H1 (cell line): ENCODE measurements at regions not wholly inside any gene's neighbourhood (a gene's known extent, or its start where the extent isn't known, plus 50 kb on each side); places are given as distances from the start of the nearest gene placed in this dataset.

ENCODE experiments used
- CTCF ChIA-PET: fragments of 300-600 bp; sonication (Branson Sonifier 250); formaldehyde crosslinking; loops from one replicate; lab custom pipeline; 2021; ENCODE audit not compliant: partially characterized antibody; lab: Charles Lee
- POLR2A ChIA-PET: fragments of 300-600 bp; sonication (Branson Sonifier 250); formaldehyde crosslinking; loops from one replicate; lab custom pipeline; 2021; ENCODE audit warnings: inconsistent platforms; ENCODE audit not compliant: partially characterized antibody; lab: Charles Lee
- DNase-seq, 2 experiments: peaks; one replicate each; pipeline versions ENCODE4 v3.0.0 to v3.0.0-alpha.2; 2010 to 2022; ENCODE audit warnings: low spot score in 2 of 2, low read depth in 1 of 2, mixed read lengths in 1 of 2
- FAIRE-seq: peaks from 2 replicates; lab custom pipeline; 2011; peaks lifted over from hg19 to GRCh38; lab: Jason Lieb, UNC
- H2AFZ ChIP-seq: 2 replicates; pipeline ENCODE4 v1.8.1; 2012; ENCODE audit warnings: low read length, inconsistent platforms
- H2AK5ac ChIP-seq: 2 replicates; pipeline ENCODE4 v1.6.1; 2013; ENCODE audit warnings: low read depth, low read length
- H2BK120ac ChIP-seq: replicated peaks from 2 replicates; pipeline ENCODE3; 2013; ENCODE audit warnings: low read depth, low read length, inconsistent platforms
- H2BK12ac ChIP-seq: 2 replicates; pipeline ENCODE4 v1.6.1; 2013; ENCODE audit warnings: low read depth, low read length
- H2BK15ac ChIP-seq: 2 replicates; pipeline ENCODE4 v1.6.1; 2013; ENCODE audit warnings: low read length
- H2BK20ac ChIP-seq: 2 replicates; pipeline ENCODE4 v1.6.1; 2013; ENCODE audit warnings: low read length
- H2BK5ac ChIP-seq: 2 replicates; pipeline ENCODE4 v1.6.1; 2013; ENCODE audit warnings: low read depth, low read length
- H3K14ac ChIP-seq: 2 replicates; pipeline ENCODE4 v1.6.1; 2013; ENCODE audit warnings: inconsistent platforms; ENCODE audit not compliant: insufficient read length
- H3K18ac ChIP-seq: 2 replicates; pipeline ENCODE4 v1.6.1; 2013; ENCODE audit warnings: low read length; ENCODE audit errors: extremely low read depth
- H3K23ac ChIP-seq: 2 replicates; pipeline ENCODE4 v1.6.1; 2013; ENCODE audit warnings: inconsistent platforms; ENCODE audit not compliant: insufficient read length
- H3K23me2 ChIP-seq: 2 replicates; pipeline ENCODE4 v1.6.1; 2013; ENCODE audit warnings: low read depth, low read length
- H3K27ac ChIP-seq: 2 replicates; pipeline ENCODE4 v1.6.1; 2011; ENCODE audit warnings: low read depth, low read length, inconsistent platforms
- H3K27me3 ChIP-seq, 4 experiments: replicated peaks in 1 of 4; 1 replicate in 1 of 4; 2 replicates in 3 of 4; pipeline versions ENCODE4 v1.6.1 to v1.8.1; 2011 to 2013; ENCODE audit warnings: low read length in 3 of 4, mild to moderate bottlenecking in 3 of 4, inconsistent platforms in 2 of 4, mixed read lengths in 2 of 4, moderate library complexity in 1 of 4; ENCODE audit not compliant: control insufficient read depth in 3 of 4, insufficient read depth in 3 of 4; ENCODE audit errors: extremely low read depth in 1 of 4
- H3K36me3 ChIP-seq, 4 experiments: 2 replicates each; pipeline versions ENCODE4 v1.6.1 to v1.8.1; 2011 to 2013; ENCODE audit warnings: mild to moderate bottlenecking in 4 of 4, low read length in 3 of 4, moderate library complexity in 2 of 4, control low read depth in 1 of 4, inconsistent platforms in 1 of 4; ENCODE audit not compliant: insufficient read depth in 4 of 4, control insufficient read depth in 2 of 4
- H3K4ac ChIP-seq: replicated peaks from 2 replicates; pipeline ENCODE3; 2013; ENCODE audit warnings: low read length, low read depth, mixed read lengths, inconsistent platforms; ENCODE audit not compliant: insufficient read length
- H3K4me1 ChIP-seq, 4 experiments: replicated peaks in 1 of 4; 1 replicate in 1 of 4; 2 replicates in 3 of 4; pipeline versions ENCODE4 v1.6.1 to v1.8.1; 2011 to 2013; ENCODE audit warnings: low read length in 3 of 4, inconsistent platforms in 2 of 4, mixed read lengths in 1 of 4; ENCODE audit not compliant: insufficient read depth in 4 of 4, control insufficient read depth in 3 of 4
- H3K4me2 ChIP-seq, 2 experiments: 2 replicates each; pipeline versions ENCODE4 v1.6.1 to v1.8.1; 2011 to 2013; ENCODE audit warnings: low read depth in 2 of 2, low read length in 2 of 2, control low read depth in 1 of 2, inconsistent platforms in 1 of 2, mild to moderate bottlenecking in 1 of 2; ENCODE audit not compliant: insufficient read depth in 1 of 2
- H3K4me3 ChIP-seq, 4 experiments: fragments of 200-600, 300-600 bp in 1 of 4; sonication (generic), shearing (Covaris generic), sonication (Bioruptor Twin) in 1 of 4; 2 replicates each; pipeline versions ENCODE4 v1.5.1 to v1.8.1; 2011 to 2016; ENCODE audit warnings: low read length in 4 of 4, low read depth in 3 of 4, control low read depth in 2 of 4, inconsistent platforms in 2 of 4, mild to moderate bottlenecking in 2 of 4, mixed read lengths in 1 of 4, moderate library complexity in 1 of 4; ENCODE audit not compliant: insufficient read depth in 2 of 4; ENCODE audit errors: extremely low read depth in 1 of 4
- H3K56ac ChIP-seq: replicated peaks from 2 replicates; pipeline ENCODE3; 2013; ENCODE audit warnings: low read depth, mild to moderate bottlenecking, mixed read lengths, low read length, inconsistent platforms; ENCODE audit not compliant: insufficient read length
- H3K79me1 ChIP-seq: 2 replicates; pipeline ENCODE4 v1.6.1; 2013; ENCODE audit warnings: low read depth, low read length, control low read depth
- H3K79me2 ChIP-seq, 2 experiments: 2 replicates each; pipeline versions ENCODE4 v1.6.1 to v1.8.1; 2012 to 2013; ENCODE audit warnings: low read length in 2 of 2, mild to moderate bottlenecking in 2 of 2, inconsistent platforms in 1 of 2; ENCODE audit not compliant: insufficient read depth in 2 of 2, control insufficient read depth in 1 of 2
- H3K9ac ChIP-seq, 4 experiments: replicated peaks in 1 of 4; 1 replicate in 1 of 4; 2 replicates in 3 of 4; pipeline versions ENCODE4 v1.6.1 to v1.8.1; 2011 to 2013; ENCODE audit warnings: low read depth in 3 of 4, low read length in 3 of 4, control low read depth in 2 of 4, mild to moderate bottlenecking in 2 of 4, moderate library complexity in 2 of 4, inconsistent platforms in 1 of 4; ENCODE audit errors: extremely low read depth in 1 of 4
- H3K9me3 ChIP-seq, 2 experiments: 2 replicates each; pipeline versions ENCODE4 v1.6.1 to v1.8.1; 2012 to 2013; ENCODE audit warnings: mild to moderate bottlenecking in 2 of 2, moderate library complexity in 2 of 2, control low read depth in 1 of 2, inconsistent platforms in 1 of 2, low read depth in 1 of 2, low read length in 1 of 2, mixed read lengths in 1 of 2; ENCODE audit not compliant: insufficient read depth in 2 of 2
- H4K20me1 ChIP-seq, 2 experiments: replicated peaks in 1 of 2; 2 replicates each; pipeline versions ENCODE3 to v1.8.1; 2011 to 2013; ENCODE audit warnings: inconsistent platforms in 2 of 2, low read length in 2 of 2, mild to moderate bottlenecking in 1 of 2; ENCODE audit not compliant: insufficient read depth in 2 of 2, control insufficient read depth in 1 of 2
- H4K5ac ChIP-seq: 2 replicates; pipeline ENCODE4 v1.6.1; 2013; ENCODE audit warnings: low read length, low read depth, mixed read lengths, inconsistent platforms; ENCODE audit not compliant: insufficient read length
- H4K8ac ChIP-seq: 2 replicates; pipeline ENCODE4 v1.8.0; 2013; ENCODE audit warnings: mild to moderate bottlenecking, moderate library complexity, low read length, inconsistent platforms; ENCODE audit not compliant: insufficient read depth; ENCODE audit errors: extremely low read depth
- H4K91ac ChIP-seq: replicated peaks from 2 replicates; pipeline ENCODE3; 2013; ENCODE audit warnings: low read length, mixed read lengths, inconsistent platforms; ENCODE audit not compliant: insufficient read length
- CBX5 ChIP-seq: fragments of 300-800, 300-1000 bp; sonication (generic); IDR thresholded peaks from 2 replicates; pipeline ENCODE4 v1.7.1; 2016; ENCODE audit warnings: antibody characterized with exemption, low read length, low read depth
- CHD1 ChIP-seq: IDR thresholded peaks from 2 replicates; pipeline ENCODE4 v1.6.1; 2012; ENCODE audit warnings: low read depth, low read length, improper control_type of control experiment
- E2F6 ChIP-seq: IDR thresholded peaks from 2 replicates; pipeline ENCODE4 v1.6.1; 2012; ENCODE audit warnings: inconsistent platforms
- MAFK ChIP-seq: IDR thresholded peaks from 2 replicates; pipeline ENCODE4 v1.6.1; 2012; ENCODE audit warnings: low read depth, mild to moderate bottlenecking, improper control_type of control experiment, low read length
- MAX ChIP-seq: IDR thresholded peaks from 2 replicates; pipeline ENCODE4 v1.6.1; 2012; ENCODE audit warnings: inconsistent platforms
- RAD21 ChIP-seq, 2 experiments: IDR thresholded peaks in 1 of 2; conservative IDR thresholded peaks in 1 of 2; 2 replicates each; pipeline ENCODE4 v1.6.1; 2011; ENCODE audit warnings: low read depth in 2 of 2, low read length in 2 of 2, improper control_type of control experiment in 1 of 2, inconsistent platforms in 1 of 2, mild to moderate bottlenecking in 1 of 2, moderate library complexity in 1 of 2
- RXRA ChIP-seq: IDR thresholded peaks from 2 replicates; pipeline ENCODE4 v1.6.1; 2011; ENCODE audit warnings: low read depth, mild to moderate bottlenecking, low read length, moderate library complexity; ENCODE audit not compliant: insufficient read depth
- SAP30 ChIP-seq: fragments of 300-600 bp; sonication (generic); IDR thresholded peaks from 2 replicates; pipeline ENCODE4 v1.7.1; 2012; ENCODE audit warnings: low read length, moderate library complexity, mild to moderate bottlenecking, inconsistent platforms; ENCODE audit not compliant: insufficient read depth, insufficient replicate concordance
- SIN3A ChIP-seq, 2 experiments: IDR thresholded peaks in 1 of 2; conservative IDR thresholded peaks in 1 of 2; 2 replicates each; pipeline ENCODE4 v1.6.1; 2011 to 2012; ENCODE audit warnings: low read length in 2 of 2, improper control_type of control experiment in 1 of 2, low read depth in 1 of 2, mild to moderate bottlenecking in 1 of 2
- SIRT6 ChIP-seq: IDR thresholded peaks from one replicate; pipeline ENCODE4 v1.7.1; 2012; ENCODE audit warnings: low read length, inconsistent platforms
- SP1 ChIP-seq: IDR thresholded peaks from 2 replicates; pipeline ENCODE4 v1.6.1; 2011; ENCODE audit warnings: low read depth, low read length
- TAF1 ChIP-seq: IDR thresholded peaks from 2 replicates; pipeline ENCODE4 v1.6.1; 2011; ENCODE audit warnings: mild to moderate bottlenecking, low read depth, low read length
- WGBS, 2 experiments: shearing (Covaris generic) in 1 of 2; methylation state at CpG; one replicate each; pipeline versions ENCODE4 v1.1.6 to v1.1.7; 2013 to 2015; ENCODE audit warnings: low lambda C conversion rate in 2 of 2, mixed read lengths in 2 of 2, inconsistent platforms in 1 of 2, low coverage in 1 of 2, missing lambda C conversion rate in 1 of 2; ENCODE audit not compliant: insufficient replicate concordance in 2 of 2, insufficient coverage in 1 of 2, insufficient read length in 1 of 2; ENCODE audit errors: extremely low coverage in 1 of 2, missing lambda C conversion rate in 1 of 2; 5-methylcytosine and 5-hydroxymethylcytosine counted together

- no peak for TF ChIP-seq SP1
- TF ChIP-seq MAFK: no peak
- TF ChIP-seq CBX5: no peak
- no peak for TF ChIP-seq SIRT6
- TF ChIP-seq TAF1: no peak
- TF ChIP-seq E2F6: no peak
- TF ChIP-seq CHD1: no peak
- no peak for TF ChIP-seq MAX
- no peak for TF ChIP-seq SAP30
- no peak for TF ChIP-seq SIN3A (conservative IDR thresholded peaks at IDR 0.05 in 1 of 2, IDR thresholded peaks at IDR 0.05 in 1 of 2; ENCODE audit: low read depth in 1 of 2, low read length in 2 of 2)
- no peak for TF ChIP-seq RXRA
- no peak for TF ChIP-seq RAD21 (IDR thresholded peaks at IDR 0.05 in 1 of 2, conservative IDR thresholded peaks at IDR 0.05 in 1 of 2; ENCODE audit: low read depth in 2 of 2, low read length in 2 of 2)
- no peak overlapping the region for H3K9ac ChIP-seq
- no peak overlapping the region for H3K14ac ChIP-seq
- H3K4me1 ChIP-seq: no peaks in the 10 kb centered on the region
- H2BK20ac ChIP-seq: no peak overlapping the region
- H2BK5ac ChIP-seq: no peak overlapping the region
- H3K23me2 ChIP-seq: no peaks in the 10 kb centered on the region
- FAIRE-seq (no peak), DNase-seq (no peak)
- no peak overlapping the region for H2AFZ ChIP-seq
- H3K4ac ChIP-seq: no peak overlapping the region
- H3K9me3 ChIP-seq: no peaks in the 10 kb centered on the region
- no peak overlapping the region for H3K4me3 ChIP-seq
- 88% methylated on average over 6 of the region's 6 CpGs; no CpG with 5 or more reads in 1 of the 2 experiments for WGBS, 2 experiments
- H2BK120ac ChIP-seq: no peak overlapping the region
- H2AK5ac ChIP-seq: no peak overlapping the region
- no peak overlapping the region for H4K91ac ChIP-seq
- ChIA-PET CTCF (interaction anchor here (0.6 to 1.4 kb wide), 2 partner anchors 11 to 305 kb away, joined by 3 to 4 read pairs; no protein-coding TSS in a partner anchor), POLR2A (no interaction called here)
- no peak overlapping the region for H4K8ac ChIP-seq
- no peak overlapping the region for H3K18ac ChIP-seq
- no peak overlapping the region for H3K23ac ChIP-seq
- H3K4me2 ChIP-seq: no peak overlapping the region
- no peak overlapping the region for H2BK15ac ChIP-seq
- no peaks in the 10 kb centered on the region for H3K27me3 ChIP-seq
- no peak overlapping the region for H4K5ac ChIP-seq
- H3K36me3 ChIP-seq: no peaks in the 10 kb centered on the region
- no peaks in the 10 kb centered on the region for H3K79me2 ChIP-seq
- no peak overlapping the region for H3K27ac ChIP-seq
- no peaks in the 10 kb centered on the region for H3K79me1 ChIP-seq
- H2BK12ac ChIP-seq: no peak overlapping the region
- no peaks in the 10 kb centered on the region for H4K20me1 ChIP-seq
- no peak overlapping the region for H3K56ac ChIP-seq
Observed at GRCh38 chr6:6982663-6983062, 125.1 kb upstream of the RREB1 start.
